H9 (cell line): ENCODE measurements at regions not wholly inside any gene's neighbourhood (a gene's known extent, or its start where the extent isn't known, plus 50 kb on each side); places are given as distances from the start of the nearest gene placed in this dataset.

Experiments
- DNase-seq: peaks from one replicate; pipeline ENCODE4 v3.0.0-alpha.2; 2017
- H2AFZ ChIP-seq: one replicate; pipeline ENCODE4 v1.6.1; 2013; ENCODE audit warnings: mild to moderate bottlenecking, low read length, control low read depth, moderate library complexity
- H2AK5ac ChIP-seq: 2 replicates; pipeline ENCODE4 v1.6.1; 2013; ENCODE audit warnings: low read length, control low read depth, mixed read lengths; ENCODE audit not compliant: insufficient read length
- H2BK120ac ChIP-seq: one replicate; pipeline ENCODE4 v1.6.1; 2013; ENCODE audit warnings: low read depth, mild to moderate bottlenecking, low read length, control low read depth, inconsistent platforms; ENCODE audit not compliant: poor library complexity, severe bottlenecking
- H2BK12ac ChIP-seq: 2 replicates; pipeline ENCODE4 v1.6.1; 2013; ENCODE audit warnings: low read length, control low read depth, mixed read lengths, low read depth; ENCODE audit not compliant: insufficient read length
- H2BK15ac ChIP-seq: 2 replicates; pipeline ENCODE4 v1.6.1; 2013; ENCODE audit warnings: low read depth, low read length, control low read depth
- H2BK20ac ChIP-seq: one replicate; pipeline ENCODE4 v1.6.1; 2013; ENCODE audit warnings: low read depth, mild to moderate bottlenecking, low read length, control low read depth, inconsistent platforms; ENCODE audit not compliant: poor library complexity, severe bottlenecking
- H2BK5ac ChIP-seq: 2 replicates; pipeline ENCODE4 v1.6.1; 2013; ENCODE audit warnings: low read length, control low read depth, mixed read lengths; ENCODE audit not compliant: insufficient read length
- H3K14ac ChIP-seq: 2 replicates; pipeline ENCODE4 v1.6.1; 2013; ENCODE audit warnings: low read length, control low read depth; ENCODE audit not compliant: insufficient read depth
- H3K18ac ChIP-seq: 2 replicates; pipeline ENCODE4 v1.6.1; 2013; ENCODE audit warnings: low read depth, mild to moderate bottlenecking, mixed read lengths, low read length, control low read depth; ENCODE audit not compliant: insufficient read length
- H3K23ac ChIP-seq: 2 replicates; pipeline ENCODE4 v1.6.1; 2013; ENCODE audit warnings: low read length, control low read depth, mixed read lengths, low read depth; ENCODE audit not compliant: insufficient read length
- H3K23me2 ChIP-seq: 2 replicates; pipeline ENCODE4 v1.6.1; 2013; ENCODE audit warnings: low read depth, mild to moderate bottlenecking, mixed read lengths, low read length, control low read depth; ENCODE audit not compliant: insufficient read length, poor library complexity, severe bottlenecking
- H3K27ac ChIP-seq: 2 replicates; pipeline ENCODE4 v1.5.1; 2013; ENCODE audit warnings: low read length, control low read depth, mixed read lengths, low read depth; ENCODE audit not compliant: insufficient read length
- H3K27me3 ChIP-seq: 2 replicates; pipeline ENCODE4 v1.6.1; 2013; ENCODE audit warnings: low read length, control low read depth, inconsistent platforms; ENCODE audit not compliant: insufficient read depth
- H3K4ac ChIP-seq: 2 replicates; pipeline ENCODE4 v1.6.1; 2013; ENCODE audit warnings: low read depth, mild to moderate bottlenecking, control low read depth, inconsistent platforms, low read length, moderate library complexity
- H3K4me1 ChIP-seq: 2 replicates; pipeline ENCODE4 v1.6.1; 2013; ENCODE audit warnings: low read length, control low read depth, inconsistent platforms; ENCODE audit not compliant: insufficient read depth
- H3K4me2 ChIP-seq: 2 replicates; pipeline ENCODE4 v1.6.1; 2013; ENCODE audit warnings: low read length, control low read depth, mixed read lengths; ENCODE audit not compliant: insufficient read length, insufficient read depth
- H3K56ac ChIP-seq: 2 replicates; pipeline ENCODE4 v1.6.1; 2013; ENCODE audit warnings: low read depth, mild to moderate bottlenecking, mixed read lengths, low read length, control low read depth; ENCODE audit not compliant: insufficient read length
- H3K79me1 ChIP-seq: 2 replicates; pipeline ENCODE4 v1.6.1; 2013; ENCODE audit warnings: low read depth, mild to moderate bottlenecking, moderate library complexity, low read length, control low read depth, inconsistent platforms; ENCODE audit not compliant: insufficient read depth, poor library complexity, severe bottlenecking
- H3K79me2 ChIP-seq: 2 replicates; pipeline ENCODE4 v1.6.1; 2013; ENCODE audit warnings: low read length, control low read depth, inconsistent platforms; ENCODE audit not compliant: insufficient read depth
- H3K9ac ChIP-seq: 2 replicates; pipeline ENCODE4 v1.6.1; 2013; ENCODE audit warnings: low read length, control low read depth, mixed read lengths; ENCODE audit not compliant: insufficient read length; ENCODE audit errors: extremely low read depth
- H3K9me3 ChIP-seq: one replicate; pipeline ENCODE4 v1.6.1; 2013; ENCODE audit warnings: low read depth, low read length, inconsistent platforms; ENCODE audit not compliant: control insufficient read depth
- H3T11ph ChIP-seq: one replicate; pipeline ENCODE4 v1.6.1; 2013; ENCODE audit warnings: mild to moderate bottlenecking, low read length, control low read depth, inconsistent platforms
- H4K20me1 ChIP-seq: one replicate; pipeline ENCODE4 v1.6.1; 2013; ENCODE audit not compliant: control insufficient read depth, insufficient read length, insufficient read depth
- H4K5ac ChIP-seq: 2 replicates; pipeline ENCODE4 v1.6.1; 2013; ENCODE audit warnings: low read depth, mild to moderate bottlenecking, mixed read lengths, low read length, control low read depth; ENCODE audit not compliant: insufficient read length
- H4K8ac ChIP-seq: replicated peaks from 2 replicates; pipeline ENCODE4 v1.6.1; 2013; ENCODE audit warnings: low read length, control low read depth, mixed read lengths, low read depth; ENCODE audit not compliant: insufficient read length
- H4K91ac ChIP-seq: 2 replicates; pipeline ENCODE4 v1.6.1; 2013; ENCODE audit warnings: low read depth, mild to moderate bottlenecking, moderate library complexity, mixed read lengths, low read length, control low read depth; ENCODE audit not compliant: insufficient read length
- H3K27ac Mint-ChIP-seq, 3 experiments: 2 replicates in 2 of 3; 3 replicates in 1 of 3; pipeline ENCODE4 v1.8.0; 2020 to 2021; ENCODE audit warnings: mixed read lengths in 3 of 3, mild to moderate bottlenecking in 1 of 3, moderate library complexity in 1 of 3
- H3K27me3 Mint-ChIP-seq: 2 replicates; pipeline ENCODE4 v1.8.0; 2021; ENCODE audit warnings: low read depth, mild to moderate bottlenecking, moderate library complexity, mixed read lengths
- H3K36me3 Mint-ChIP-seq, 3 experiments: 2 replicates in 2 of 3; 3 replicates in 1 of 3; pipeline ENCODE4 v1.8.0; 2020 to 2021; ENCODE audit warnings: low read depth in 3 of 3, mixed read lengths in 3 of 3; ENCODE audit not compliant: insufficient read depth in 1 of 3
- H3K4me1 Mint-ChIP-seq, 2 experiments: 2 replicates each; pipeline ENCODE4 v1.8.0; 2020; ENCODE audit warnings: mixed read lengths in 2 of 2
- H3K4me3 Mint-ChIP-seq, 2 experiments: 2 replicates in 1 of 2; 3 replicates in 1 of 2; pipeline ENCODE4 v1.8.0; 2020 to 2021; ENCODE audit warnings: mild to moderate bottlenecking in 2 of 2, mixed read lengths in 2 of 2, moderate library complexity in 1 of 2
- H3K9me3 Mint-ChIP-seq, 2 experiments: 2 replicates in 1 of 2; 3 replicates in 1 of 2; pipeline ENCODE4 v1.8.0; 2020; ENCODE audit warnings: mild to moderate bottlenecking in 2 of 2, mixed read lengths in 2 of 2, moderate library complexity in 1 of 2
- CTCF ChIP-seq: fragments of 200-600 bp; sonication (generic); conservative IDR thresholded peaks from 3 replicates; pipeline ENCODE4 v1.8.0; 2021; ENCODE audit warnings: antibody characterized with exemption, mild to moderate bottlenecking
- WGBS: extraction: QIAGEN DNeasy Blood & Tissue Kit; methylation state at CpG from one replicate; pipeline ENCODE4 v1.1.7; 2013; ENCODE audit warnings: missing lambda C conversion rate, low lambda C conversion rate, mixed read lengths; ENCODE audit not compliant: insufficient read length; ENCODE audit errors: extremely low coverage; 5-methylcytosine and 5-hydroxymethylcytosine counted together

- Histone ChIP-seq H3K23me2 (no peaks in the 10 kb centered on the region), H2AK5ac (no peak overlapping the region), H3K4me2 (no peak overlapping the region), H2BK5ac (no peak overlapping the region), H2AFZ (no peak overlapping the region), H3K9me3 (no peaks in the 10 kb centered on the region), H3T11ph (no peak overlapping the region), H3K4me1 (no peaks in the 10 kb centered on the region), H4K91ac (no peak overlapping the region), H3K4ac (no peak overlapping the region), H3K9ac (no peak overlapping the region), H2BK15ac (no peak overlapping the region), H3K23ac (no peak overlapping the region), H3K27ac (no peak overlapping the region), H2BK12ac (no peak overlapping the region), H2BK20ac (no peak overlapping the region), H4K20me1 (no peaks in the 10 kb centered on the region), H3K79me1 (no peaks in the 10 kb centered on the region), H4K5ac (no peak overlapping the region), H3K27me3 (no peaks in the 10 kb centered on the region), H4K8ac (no peak overlapping the region), H3K14ac (no peak overlapping the region), H3K56ac (no peak overlapping the region), H3K79me2 (no peaks in the 10 kb centered on the region), H3K18ac (no peak overlapping the region), H2BK120ac (no peak overlapping the region)
- Mint-ChIP-seq H3K4me3 (no peak overlapping the region), H3K27me3 (no peaks in the 10 kb centered on the region), H3K9me3 (peaks cover 26 to 30% of the 10 kb centered on the region in 2 experiments), H3K4me1 (no peaks in the 10 kb centered on the region), H3K27ac (no peak overlapping the region), H3K36me3 (peaks cover 2 to 24% (median 14%) of the 10 kb centered on the region in 3 experiments)
- no peak for DNase-seq
- WGBS: no CpG with 5 or more reads among the region's 14 CpGs
- no peak for TF ChIP-seq CTCF
Observed at GRCh38 chr6:141041596-141042087, 1091.1 kb upstream of the GJE1 start.
